ENCODE measurements at regions not wholly inside any gene's neighbourhood (a gene's known extent, or its start where the extent isn't known, plus 50 kb on each side); places are given as distances from the start of the nearest gene placed in this dataset.

GRCh38 chr5:155870636-155871035, 456.3 kb upstream of the SGCD start:
- no peak for DNase-seq

GRCh38 chr5:155871623-155872022, 455.3 kb upstream of the SGCD start:
- no peak for DNase-seq

DNA sequence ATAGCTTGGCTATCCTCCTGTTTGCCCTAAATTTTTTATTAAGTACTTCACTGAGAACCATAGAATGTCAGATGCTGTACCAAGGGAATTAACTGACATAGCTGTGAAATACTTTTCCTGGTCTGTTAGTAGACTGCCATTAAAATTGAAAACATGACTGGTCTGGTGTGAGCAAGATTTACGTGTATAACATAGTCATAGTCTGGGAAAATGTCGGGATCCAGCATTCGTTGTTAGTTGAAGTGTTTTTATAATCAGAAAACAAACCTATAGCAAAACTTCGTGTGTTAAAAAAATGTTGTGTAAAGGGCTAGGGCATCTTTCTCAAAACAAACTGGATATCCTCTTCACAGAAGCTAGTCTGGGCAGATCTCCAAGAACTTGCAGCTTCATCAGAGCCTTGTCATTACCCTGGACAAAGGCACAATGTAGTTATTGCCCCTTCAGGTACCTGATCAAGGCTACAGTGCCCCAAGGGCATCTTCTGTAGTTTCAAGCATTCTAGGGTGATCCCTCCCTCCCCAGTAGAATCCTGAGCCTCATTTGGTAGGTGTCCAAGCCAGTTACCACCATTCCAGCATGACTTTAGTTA, 454.2 kb upstream of the SGCD start:
- no peak for DNase-seq

DNA sequence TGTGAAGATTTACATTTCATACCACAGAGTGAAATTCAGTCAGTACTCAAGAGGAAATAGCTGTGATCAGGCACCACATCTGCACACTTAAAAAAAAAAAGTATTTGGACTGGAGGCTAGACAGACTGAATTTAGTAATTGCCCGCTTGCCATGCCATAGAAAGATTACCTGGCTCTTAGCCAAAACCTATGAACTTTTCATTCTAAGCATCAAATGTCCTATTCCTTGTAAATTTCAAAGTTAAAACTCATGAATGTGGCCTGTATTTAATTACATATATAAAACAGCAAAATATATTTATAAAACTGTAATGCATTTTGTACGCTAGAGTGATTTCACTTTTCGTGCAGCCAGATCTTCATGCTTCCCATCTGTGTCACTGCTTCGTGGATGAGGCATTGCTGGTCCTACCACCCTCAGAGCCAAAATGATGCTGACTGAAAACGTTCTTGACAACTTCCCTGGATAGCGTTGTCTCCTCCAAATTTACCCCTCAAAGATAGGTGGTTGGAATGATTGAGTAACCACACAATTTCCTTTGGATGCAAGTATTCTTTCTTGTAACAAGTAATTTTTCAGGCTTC, 447.9 kb upstream of the SGCD start:
- DNase-seq = peak in 1 of 3 donors; percentile 7

DNA sequence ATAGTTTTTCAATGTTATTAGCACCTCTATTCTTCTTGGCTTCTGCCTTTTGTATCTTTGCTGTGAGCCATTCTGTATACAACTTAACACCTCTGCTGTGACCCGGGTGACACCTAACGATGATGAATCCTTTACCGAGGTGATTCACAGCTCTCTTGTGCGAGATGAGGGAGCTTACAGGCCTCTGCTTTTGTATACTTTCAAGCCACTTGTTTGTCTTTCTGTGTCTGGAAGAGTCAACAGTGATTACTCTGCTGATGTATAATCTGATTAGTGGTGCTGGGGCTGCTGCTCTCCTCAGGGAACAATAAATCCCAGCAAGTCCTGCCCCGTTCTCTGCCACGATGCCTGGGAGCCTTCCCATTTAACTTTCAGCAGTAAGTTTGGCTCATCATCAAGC, 442.9 kb upstream of the SGCD start:
- DNase-seq = no peak

DNA sequence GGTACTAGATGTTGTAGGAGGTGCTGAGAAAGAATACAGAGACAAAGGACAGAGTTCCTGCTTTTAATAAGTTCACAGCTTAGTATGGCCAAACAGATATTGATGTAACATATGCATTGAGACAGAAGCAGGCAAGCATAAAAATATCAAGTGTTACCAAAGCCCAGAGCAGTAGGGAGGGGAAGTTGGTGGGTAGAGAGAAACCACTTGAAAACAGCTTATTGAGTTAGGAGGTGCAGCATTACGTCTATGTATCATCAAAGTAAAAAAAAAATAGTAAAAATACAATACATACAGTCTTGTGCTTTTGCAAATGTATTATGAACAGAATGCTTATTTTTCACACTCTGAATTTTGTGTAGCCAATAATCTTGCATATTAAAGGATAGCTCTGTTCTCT, 441.8 kb upstream of the SGCD start:
- no peak for DNase-seq

GRCh38 chr5:155886311-155887031, 440.5 kb upstream of the SGCD start:
- no peak for DNase-seq

GRCh38 chr5:155895484-155895883, 431.5 kb upstream of the SGCD start:
- DNase-seq = no peak

- no peak for DNase-seq
Measured at GRCh38 chr5:155897761-155898160, 429.2 kb upstream of the SGCD start.

GRCh38 chr5:155898284-155898683, 428.7 kb upstream of the SGCD start:
- no peak for DNase-seq

GRCh38 chr5:155903791-155904190, 423.2 kb upstream of the SGCD start:
- DNase-seq = no peak

DNA sequence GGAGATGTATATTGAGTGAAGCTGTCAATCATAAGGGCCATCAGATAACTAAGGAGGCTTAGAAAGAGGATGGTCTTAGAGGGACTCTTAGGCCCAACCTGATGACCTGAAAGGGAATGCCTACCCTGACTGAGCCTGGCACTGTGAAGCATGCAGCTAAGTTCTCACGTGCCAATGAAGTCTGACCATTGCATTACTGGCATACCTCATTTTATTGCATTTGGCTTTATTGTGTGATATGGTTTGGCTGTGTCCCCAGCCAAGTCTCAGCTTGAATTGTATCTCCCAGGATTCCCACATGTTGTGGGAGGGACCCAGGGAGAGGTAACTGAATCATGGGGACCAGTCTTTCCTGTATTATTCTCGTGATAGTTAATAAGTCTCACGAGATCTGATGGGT, 421.6 kb upstream of the SGCD start:
- no peak for DNase-seq

- no peak for DNase-seq
Measured at GRCh38 chr5:155906046-155906445, 420.9 kb upstream of the SGCD start.

GRCh38 chr5:155908543-155908942, 418.4 kb upstream of the SGCD start:
- no peak for DNase-seq

- no peak for DNase-seq
Measured at GRCh38 chr5:155912291-155912690, 414.7 kb upstream of the SGCD start.

GRCh38 chr5:155914766-155915165, 412.2 kb upstream of the SGCD start:
- no peak for DNase-seq

- no peak for DNase-seq
Measured at GRCh38 chr5:155915601-155916000, 411.4 kb upstream of the SGCD start.

GRCh38 chr5:155919126-155919525, 407.8 kb upstream of the SGCD start:
- DNase-seq = no peak

DNA sequence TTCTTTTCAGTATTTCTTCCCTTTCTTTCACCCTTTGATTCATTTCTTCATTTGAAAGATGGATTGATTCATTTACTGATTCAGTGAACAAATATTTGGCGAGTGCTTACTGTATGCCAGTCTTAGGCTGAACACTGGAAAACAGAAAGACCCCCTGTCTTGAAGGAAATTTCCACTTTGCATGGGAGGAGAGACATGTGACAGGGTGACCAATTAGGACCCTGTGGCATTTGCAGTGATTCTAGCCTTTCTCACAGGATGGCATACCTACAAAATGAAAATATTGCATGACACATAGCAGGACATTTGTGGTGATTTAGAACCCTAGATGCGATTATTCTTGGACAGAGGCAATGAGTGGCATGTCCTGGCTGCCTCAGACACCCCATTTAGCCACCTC, 407.2 kb upstream of the SGCD start:
- no peak for DNase-seq

GRCh38 chr5:155921621-155922020, 405.3 kb upstream of the SGCD start:
- DNase-seq = no peak

- no peak for DNase-seq
Measured at GRCh38 chr5:155923784-155924183, 403.2 kb upstream of the SGCD start.

- DNase-seq = no peak
Measured at GRCh38 chr5:155926031-155926430, 400.9 kb upstream of the SGCD start.

DNA sequence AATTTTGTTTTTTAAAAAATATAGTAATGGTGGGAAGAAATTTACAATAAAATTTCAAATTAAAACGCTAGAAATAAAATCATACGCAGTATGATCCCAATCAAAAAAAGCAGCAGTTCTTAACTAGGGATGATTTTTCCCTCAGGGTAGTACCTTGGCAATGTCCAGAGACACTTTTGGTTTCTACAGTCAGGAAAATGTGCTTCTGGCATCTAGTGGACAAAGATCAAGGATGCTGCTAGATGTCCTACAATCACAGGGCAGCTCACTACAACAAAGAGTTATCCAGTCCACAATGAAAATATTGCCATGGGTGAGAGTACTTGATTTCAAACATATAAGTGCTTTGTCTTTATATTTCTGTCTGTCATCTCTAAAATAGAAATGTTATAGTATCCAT, 400.2 kb upstream of the SGCD start:
- no peak for DNase-seq

- DNase-seq = no peak
Measured at GRCh38 chr5:155929112-155929511, 397.9 kb upstream of the SGCD start.

DNA sequence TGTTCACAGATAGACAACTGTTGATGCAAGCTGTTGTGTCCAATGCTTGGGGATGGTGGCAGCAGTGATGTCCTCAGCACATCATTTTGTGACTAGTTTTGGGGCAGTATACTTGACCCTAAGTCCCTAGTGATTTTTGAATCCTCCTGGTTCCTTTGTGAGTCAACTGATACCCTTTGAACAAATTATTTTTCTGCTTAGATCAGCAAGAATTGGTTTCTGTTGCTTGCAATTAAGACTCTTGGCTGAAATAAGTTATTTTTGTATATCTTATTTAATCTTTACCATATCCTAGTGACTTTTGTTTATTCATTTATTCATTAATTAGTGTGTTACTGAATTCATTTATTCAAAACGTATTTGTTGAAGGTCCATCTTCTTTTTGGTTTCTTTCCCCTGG, 392.0 kb upstream of the SGCD start:
- no peak for DNase-seq
